H1 (cell line): ENCODE measurements at regions not wholly inside any gene's neighbourhood (a gene's known extent, or its start where the extent isn't known, plus 50 kb on each side); places are given as distances from the start of the nearest gene placed in this dataset.

Experiments used
- ASH2L ChIP-seq: fragments of 200-600, 300-600 bp; sonication (generic); IDR thresholded peaks from one replicate; pipeline ENCODE4 v1.7.1; 2017; ENCODE audit warnings: low read length
- BCL11A ChIP-seq, 2 experiments: IDR thresholded peaks; one replicate each; pipeline ENCODE4 v1.6.1; 2011; ENCODE audit warnings: low read depth in 2 of 2, low read length in 2 of 2, mild to moderate bottlenecking in 2 of 2
- CBX8 ChIP-seq: fragments of 300-800, 300-1000 bp; sonication (generic); IDR thresholded peaks from 2 replicates; pipeline ENCODE4 v1.7.1; 2016; ENCODE audit warnings: low read depth, low read length, borderline replicate concordance
- CHD2 ChIP-seq: IDR thresholded peaks from 2 replicates; pipeline ENCODE4 v1.6.1; 2012; ENCODE audit warnings: low read length, improper control_type of control experiment
- HDAC2 ChIP-seq, 2 experiments: fragments of 300-600 bp in 1 of 2; sonication (generic) in 1 of 2; IDR thresholded peaks; 2 replicates each; pipeline ENCODE4 v1.6.1; 2011 to 2012; ENCODE audit warnings: low read depth in 2 of 2, low read length in 2 of 2, mild to moderate bottlenecking in 2 of 2, moderate library complexity in 2 of 2, borderline replicate concordance in 1 of 2, inconsistent platforms in 1 of 2
- JUND ChIP-seq: IDR thresholded peaks from 2 replicates; pipeline ENCODE4 v1.6.1; 2011; ENCODE audit warnings: mild to moderate bottlenecking, improper control_type of control experiment, low read length
- KDM1A ChIP-seq: fragments of 200-600, 300-600 bp; sonication (generic); IDR thresholded peaks from 2 replicates; pipeline ENCODE4 v1.7.1; 2016; ENCODE audit warnings: mild to moderate bottlenecking, low read length, borderline replicate concordance
- POLR2A ChIP-seq, 2 experiments: IDR thresholded peaks; 1 replicate in 1 of 2; 2 replicates in 1 of 2; pipeline ENCODE4 v1.6.1; 2011; ENCODE audit warnings: low read depth in 2 of 2, low read length in 2 of 2, mild to moderate bottlenecking in 2 of 2; ENCODE audit errors: control extremely low read depth in 1 of 2
- RBBP5 ChIP-seq: IDR thresholded peaks from 2 replicates; pipeline ENCODE4 v1.7.1; 2012; ENCODE audit warnings: low read depth, mild to moderate bottlenecking, inconsistent platforms, low read length, moderate library complexity, borderline replicate concordance
- SAP30 ChIP-seq: fragments of 300-600 bp; sonication (generic); IDR thresholded peaks from 2 replicates; pipeline ENCODE4 v1.7.1; 2012; ENCODE audit warnings: low read length, moderate library complexity, mild to moderate bottlenecking, inconsistent platforms; ENCODE audit not compliant: insufficient read depth, insufficient replicate concordance
- SIRT6 ChIP-seq: IDR thresholded peaks from one replicate; pipeline ENCODE4 v1.7.1; 2012; ENCODE audit warnings: low read length, inconsistent platforms
- SP1 ChIP-seq: IDR thresholded peaks from 2 replicates; pipeline ENCODE4 v1.6.1; 2011; ENCODE audit warnings: low read depth, low read length
- SRF ChIP-seq: IDR thresholded peaks from 2 replicates; pipeline ENCODE4 v1.6.1; 2011; ENCODE audit warnings: mild to moderate bottlenecking, low read depth, low read length, moderate library complexity
- SUZ12 ChIP-seq: fragments of 200-600 bp; sonication (generic); IDR thresholded peaks from 2 replicates; pipeline ENCODE4 v1.6.1; 2012; ENCODE audit warnings: mild to moderate bottlenecking, inconsistent platforms, low read length, moderate library complexity, mixed read lengths
- TAF7 ChIP-seq: optimal IDR thresholded peaks from 2 replicates; pipeline ENCODE3; 2011; ENCODE audit warnings: low read depth, mild to moderate bottlenecking, inconsistent platforms, low read length, moderate library complexity, borderline replicate concordance

- no peak for TF ChIP-seq SAP30
- TF ChIP-seq HDAC2 (IDR thresholded peaks at IDR 0.05; ENCODE audit: borderline replicate concordance in 1 of 2, low read depth in 2 of 2, low read length in 2 of 2): no peak
- TF ChIP-seq SP1: no peak
- no peak for TF ChIP-seq RBBP5
- no peak for TF ChIP-seq JUND
- TF ChIP-seq TAF7: no peak
- no peak for TF ChIP-seq BCL11A (IDR thresholded peaks at IDR 0.05; ENCODE audit: low read depth in 2 of 2, low read length in 2 of 2)
- no peak for TF ChIP-seq ASH2L
- no peak for TF ChIP-seq CBX8
- TF ChIP-seq SIRT6: no peak
- TF ChIP-seq CHD2: no peak
- no peak for TF ChIP-seq POLR2A (IDR thresholded peaks at IDR 0.05; ENCODE audit: control extremely low read depth in 1 of 2, low read depth in 2 of 2, low read length in 2 of 2)
- TF ChIP-seq KDM1A: no peak
- no peak for TF ChIP-seq SRF
- no peak for TF ChIP-seq SUZ12
Measured at GRCh38 chr7:25310896-25311295, 82.6 kb upstream of the NPVF start (continued).
